ENCODE measurements at regions not wholly inside any gene's neighbourhood (a gene's known extent, or its start where the extent isn't known, plus 50 kb on each side); places are given as distances from the start of the nearest gene placed in this dataset.

DNA sequence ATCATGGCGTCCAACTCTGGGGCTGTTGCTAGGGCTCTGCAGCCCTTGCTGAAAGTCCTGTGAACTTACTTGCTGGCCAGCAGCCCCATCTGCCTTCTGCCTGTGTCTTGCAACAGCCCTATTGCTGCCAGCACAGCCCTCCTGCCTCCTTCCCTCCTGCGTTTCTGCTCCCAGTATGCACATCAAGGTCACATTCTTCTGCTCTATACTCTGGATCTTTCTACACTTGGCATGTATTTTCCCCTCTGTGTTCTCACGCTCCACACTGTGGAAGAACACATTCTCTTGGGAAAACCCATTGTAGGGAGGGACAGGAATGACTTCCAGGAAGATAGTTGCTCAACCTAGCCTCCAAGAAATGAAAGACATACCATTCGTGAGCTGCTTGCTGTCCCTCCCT lies 80.9 kb upstream of the PHACTR2 start:
- DNase-seq (ENCODE audit: low read depth): no peak
- no peak overlapping the region for H3K4me3 ChIP-seq (ENCODE audit: low read length)
- TF ChIP-seq, protein P1, sequence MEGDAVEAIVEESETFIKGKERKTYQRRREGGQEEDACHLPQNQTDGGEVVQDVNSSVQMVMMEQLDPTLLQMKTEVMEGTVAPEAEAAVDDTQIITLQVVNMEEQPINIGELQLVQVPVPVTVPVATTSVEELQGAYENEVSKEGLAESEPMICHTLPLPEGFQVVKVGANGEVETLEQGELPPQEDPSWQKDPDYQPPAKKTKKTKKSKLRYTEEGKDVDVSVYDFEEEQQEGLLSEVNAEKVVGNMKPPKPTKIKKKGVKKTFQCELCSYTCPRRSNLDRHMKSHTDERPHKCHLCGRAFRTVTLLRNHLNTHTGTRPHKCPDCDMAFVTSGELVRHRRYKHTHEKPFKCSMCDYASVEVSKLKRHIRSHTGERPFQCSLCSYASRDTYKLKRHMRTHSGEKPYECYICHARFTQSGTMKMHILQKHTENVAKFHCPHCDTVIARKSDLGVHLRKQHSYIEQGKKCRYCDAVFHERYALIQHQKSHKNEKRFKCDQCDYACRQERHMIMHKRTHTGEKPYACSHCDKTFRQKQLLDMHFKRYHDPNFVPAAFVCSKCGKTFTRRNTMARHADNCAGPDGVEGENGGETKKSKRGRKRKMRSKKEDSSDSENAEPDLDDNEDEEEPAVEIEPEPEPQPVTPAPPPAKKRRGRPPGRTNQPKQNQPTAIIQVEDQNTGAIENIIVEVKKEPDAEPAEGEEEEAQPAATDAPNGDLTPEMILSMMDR (IDR thresholded peaks at IDR 0.05; ENCODE audit: insufficient read depth, low read depth, low read length, missing control alignments): no peak

DNA sequence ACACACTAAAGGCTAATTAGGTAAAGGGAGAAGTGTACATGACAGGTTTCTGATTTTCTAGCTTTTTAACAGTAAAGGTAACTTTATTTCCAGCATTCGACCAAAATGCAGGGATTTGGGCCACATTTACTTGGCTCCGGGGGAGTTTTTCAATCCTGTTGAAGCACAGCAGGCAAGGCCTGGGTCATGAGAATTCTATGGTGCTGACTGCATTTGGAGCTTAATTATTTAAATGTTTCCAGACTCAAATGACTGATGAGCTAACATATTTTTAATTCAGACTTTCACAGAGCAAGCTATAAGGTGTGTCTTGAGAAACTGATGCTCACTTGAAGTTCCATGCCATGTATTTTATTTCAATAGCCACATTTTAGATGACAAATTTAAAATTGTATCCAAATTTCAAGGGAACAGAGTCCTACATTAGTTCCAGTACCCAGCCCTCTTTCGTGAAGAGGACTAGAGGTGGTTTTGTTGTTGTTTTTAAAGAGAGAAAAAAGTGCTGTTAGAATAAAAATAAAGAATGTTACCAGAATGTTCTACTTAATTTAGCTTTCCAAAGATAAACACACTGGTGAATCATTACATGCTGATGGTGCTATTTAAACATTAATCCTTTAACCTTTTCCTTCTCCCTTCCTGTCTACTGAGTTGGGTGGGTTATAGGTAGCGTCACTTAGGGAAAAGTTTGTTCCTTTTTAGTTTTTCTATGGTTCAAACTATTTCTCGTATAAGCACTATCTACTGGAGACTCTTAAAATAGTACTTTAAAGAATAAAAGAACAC lies 82.3 kb upstream of the PHACTR2 start:
- TF ChIP-seq, protein P1 (IDR thresholded peaks at IDR 0.05; ENCODE audit: insufficient read depth, low read depth, low read length, missing control alignments): no peak
- H3K4me3 ChIP-seq (ENCODE audit: low read length): no peak overlapping the region
- DNase-seq (ENCODE audit: low read depth): no peak

DNA sequence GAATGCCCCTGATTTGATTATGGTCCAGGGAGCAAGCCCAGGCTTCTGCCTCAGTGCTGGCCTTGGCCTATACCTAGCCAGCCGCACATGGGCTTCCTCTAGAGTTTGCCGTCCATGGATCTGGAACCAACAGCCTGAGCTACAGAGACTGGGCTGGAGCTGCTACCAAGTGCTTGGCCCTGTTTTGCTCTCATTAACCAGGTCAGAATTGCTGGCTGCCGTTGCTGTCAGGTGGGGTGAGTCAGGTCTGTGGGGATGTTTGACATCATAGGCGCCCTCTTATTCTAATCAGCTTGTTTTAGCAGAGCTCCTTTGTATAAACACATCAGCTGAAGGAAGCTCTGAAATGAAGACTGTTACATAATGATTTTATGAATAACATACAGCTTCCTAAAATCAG lies 83.1 kb upstream of the PHACTR2 start:
- no peak overlapping the region for H3K4me3 ChIP-seq (ENCODE audit: low read length)
- DNase-seq (ENCODE audit: low read depth): peak; percentile 48
- TF ChIP-seq, protein P1 (IDR thresholded peaks at IDR 0.05; ENCODE audit: insufficient read depth, low read depth, low read length, missing control alignments): no peak

DNA sequence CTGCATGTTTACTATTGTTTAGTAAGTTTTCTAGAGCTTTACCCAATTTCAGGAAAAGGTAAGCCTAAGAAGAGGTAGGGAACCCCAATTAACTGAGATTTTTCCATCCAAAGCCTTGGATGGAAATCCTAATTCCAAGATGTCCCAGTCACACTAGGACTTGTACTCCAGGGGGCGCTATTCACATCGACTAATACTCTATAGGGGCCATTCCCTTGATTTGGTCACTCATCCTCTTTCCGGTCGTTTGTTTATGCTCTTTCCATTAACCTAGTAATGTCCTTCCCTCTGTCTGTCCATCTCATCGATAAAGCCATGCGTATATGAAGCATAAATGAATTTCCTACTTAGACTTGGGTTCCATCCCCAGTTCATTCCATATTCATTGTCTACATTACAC lies 80.8 kb upstream of the FUCA2 start:
- no peak overlapping the region for H3K4me3 ChIP-seq (ENCODE audit: low read length)
- peak; percentile 34 for DNase-seq (ENCODE audit: low read depth)
- TF ChIP-seq, protein P1 (IDR thresholded peaks at IDR 0.05; ENCODE audit: insufficient read depth, low read depth, low read length, missing control alignments): peak; percentile 49

DNA sequence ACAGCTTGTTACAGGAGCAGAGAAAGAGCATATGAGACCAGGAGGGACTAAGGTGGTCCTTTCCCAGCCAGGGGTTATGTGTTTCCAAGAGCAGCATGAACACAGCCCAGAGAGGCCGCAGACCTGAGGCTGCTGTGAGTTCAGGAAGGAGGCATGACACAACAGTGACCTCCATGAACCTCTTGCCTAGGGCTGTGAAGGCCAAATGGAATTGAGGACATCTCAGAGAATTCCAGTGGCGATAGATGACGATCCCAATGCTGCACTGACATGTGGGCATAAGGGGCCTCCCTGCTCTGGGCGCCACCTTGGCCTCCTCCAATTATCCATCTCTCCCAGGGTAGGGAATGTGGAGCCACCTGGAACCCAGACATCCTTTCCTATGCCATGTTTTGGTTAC lies 79.9 kb upstream of the FUCA2 start:
- TF ChIP-seq, protein P1 (IDR thresholded peaks at IDR 0.05; ENCODE audit: insufficient read depth, low read depth, low read length, missing control alignments): no peak
- no peak overlapping the region for H3K4me3 ChIP-seq (ENCODE audit: low read length)
- no peak for DNase-seq (ENCODE audit: low read depth)

DNA sequence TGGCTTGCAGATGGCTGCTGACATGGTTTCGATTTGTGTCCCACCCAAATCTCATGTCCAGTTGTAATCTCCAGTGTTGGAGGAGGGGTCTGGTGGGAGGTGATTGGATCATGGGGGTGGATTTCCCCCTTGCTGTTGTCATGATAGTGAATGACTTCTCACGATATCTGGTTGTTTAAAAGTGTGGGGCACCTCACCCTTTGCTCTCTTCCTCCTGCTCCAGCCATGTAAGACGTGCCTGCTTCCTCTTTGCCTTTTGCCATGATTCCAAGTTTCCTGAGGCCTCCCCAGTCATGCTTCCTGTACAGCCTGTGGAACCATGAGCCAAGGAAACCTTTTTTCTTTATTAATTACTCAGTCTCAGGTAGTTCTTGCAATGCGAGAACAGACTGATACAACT lies 77.6 kb upstream of the FUCA2 start:
- DNase-seq (ENCODE audit: low read depth): no peak
- TF ChIP-seq, protein P1 (IDR thresholded peaks at IDR 0.05; ENCODE audit: insufficient read depth, low read depth, low read length, missing control alignments): no peak
- H3K4me3 ChIP-seq (ENCODE audit: low read length): no peak overlapping the region

DNA sequence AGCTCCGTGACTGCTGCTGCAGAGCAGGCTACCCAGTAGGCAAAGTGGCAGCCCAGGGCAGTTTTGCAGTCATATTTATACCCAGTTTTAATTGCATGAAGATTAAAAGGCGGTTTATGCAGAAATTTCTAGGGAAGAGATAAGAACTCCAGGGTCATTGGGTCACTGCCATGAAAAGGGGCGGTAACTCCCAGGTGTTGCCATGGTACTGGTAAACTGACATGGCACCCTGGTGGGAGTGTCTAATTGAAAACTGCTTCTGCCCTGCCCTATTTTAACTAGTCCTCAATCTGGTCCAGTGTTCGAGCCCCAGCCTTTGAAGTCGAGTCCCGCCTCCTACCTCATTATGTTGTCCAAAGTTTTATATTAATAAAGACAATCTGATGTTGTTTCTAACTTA lies 75.0 kb upstream of the FUCA2 start:
- no peak for DNase-seq (ENCODE audit: low read depth)
- no peak overlapping the region for H3K4me3 ChIP-seq (ENCODE audit: low read length)
- TF ChIP-seq, protein P1 (IDR thresholded peaks at IDR 0.05; ENCODE audit: insufficient read depth, low read depth, low read length, missing control alignments): no peak

All from epithelial cell of esophagus (primary cell).